HCT116 (cell line): ENCODE measurements at regions not wholly inside any gene's neighbourhood (a gene's known extent, or its start where the extent isn't known, plus 50 kb on each side); places are given as distances from the start of the nearest gene placed in this dataset.

Experiments
- ATAC-seq: fragments of 200-7000 bp; cut with Tn5 transposase; 2 replicates; pipeline ENCODE4 v1.9.1; 2020; ENCODE audit warnings: mild to moderate bottlenecking, moderate library complexity
- BruUV-seq: library from RNA; stranded (reverse); fragments of 400-500 nt; replicated peaks from 2 replicates; lab custom pipeline; 2021; lab: Mats Ljungman, UMichigan
- CTCF ChIA-PET: fragments of 300-600 bp; sonication (Branson Sonifier 250); formaldehyde crosslinking; loops from one replicate; lab custom pipeline; 2021; ENCODE audit warnings: antibody characterized with exemption; lab: Charles Lee
- POLR2A ChIA-PET: fragments of 300-600, 350-600 bp; sonication (Branson Sonifier 250); formaldehyde crosslinking; loops from one replicate; lab custom pipeline; 2021; ENCODE audit warnings: antibody characterized with exemption; lab: Charles Lee
- RAD21 ChIA-PET, 2 experiments: fragments of 300-600 bp; sonication (Branson Sonifier 250); formaldehyde crosslinking; loops; one replicate each; lab custom pipeline; 2023; ENCODE audit warnings: low total read pairs in 2 of 2; ENCODE audit not compliant: uncharacterized antibody in 2 of 2, unreplicated experiment in 2 of 2, low non-redundant PET in 1 of 2; lab: Charles Lee
- DNase-seq: peaks from one replicate; pipeline ENCODE4 v3.0.0-alpha.2; 2010; ENCODE audit warnings: low read depth, low spot score
- H2AFZ ChIP-seq: fragments of 200-600 bp; shearing (Covaris generic), sonication (generic); 2 replicates; pipeline ENCODE4 v1.6.1; 2017; ENCODE audit warnings: low read depth, mixed run types, mixed read lengths, antibody characterized with exemption, low read length; ENCODE audit not compliant: poor library complexity, severe bottlenecking
- H3K27ac ChIP-seq: 2 replicates; pipeline ENCODE4 v1.5.1; 2012; ENCODE audit warnings: low read depth, low read length
- H3K27me3 ChIP-seq: fragments of 200-600 bp; sonication (generic); 2 replicates; pipeline ENCODE4 v1.6.1; 2016; ENCODE audit warnings: mixed run types, low read length, mixed read lengths; ENCODE audit not compliant: insufficient read depth
- H3K36me3 ChIP-seq, 2 experiments: fragments of 200-500 bp in 1 of 2; fragments of 200-600 bp in 1 of 2; sonication (Bioruptor generic) in 1 of 2; sonication (generic) in 1 of 2; 2 replicates each; pipeline versions ENCODE4 v1.5.1 to v1.6.1; 2014 to 2016; ENCODE audit warnings: low read length in 2 of 2, inconsistent platforms in 1 of 2, mixed read lengths in 1 of 2, mixed run types in 1 of 2; ENCODE audit not compliant: insufficient read depth in 2 of 2, control insufficient read depth in 1 of 2
- H3K4me1 ChIP-seq, 2 experiments: fragments of 200-600 bp in 1 of 2; sonication (generic) in 1 of 2; 2 replicates each; pipeline versions ENCODE4 v1.5.1 to v1.6.1; 2012 to 2017; ENCODE audit warnings: low read length in 2 of 2, inconsistent platforms in 1 of 2, mild to moderate bottlenecking in 1 of 2, mixed read lengths in 1 of 2, mixed run types in 1 of 2, moderate library complexity in 1 of 2; ENCODE audit not compliant: insufficient read depth in 2 of 2, control insufficient read depth in 1 of 2
- H3K4me2 ChIP-seq: fragments of 200-600 bp; sonication (generic); 2 replicates; pipeline ENCODE4 v1.6.1; 2017; ENCODE audit warnings: mixed run types, low read length, mixed read lengths
- H3K4me3 ChIP-seq, 2 experiments: fragments of 200-600 bp in 1 of 2; sonication (generic) in 1 of 2; replicated peaks in 1 of 2; 2 replicates each; pipeline ENCODE4 v1.5.1; 2011 to 2016; ENCODE audit warnings: low read length in 2 of 2, control low read depth in 1 of 2, low read depth in 1 of 2, mild to moderate bottlenecking in 1 of 2, mixed read lengths in 1 of 2, mixed run types in 1 of 2
- H3K79me2 ChIP-seq: fragments of 200-600 bp; sonication (generic); 2 replicates; pipeline ENCODE4 v1.6.1; 2017; ENCODE audit warnings: mild to moderate bottlenecking, mixed run types, low read length, moderate library complexity, mixed read lengths; ENCODE audit not compliant: insufficient read depth
- H3K9ac ChIP-seq: fragments of 200-600 bp; sonication (generic); 2 replicates; pipeline ENCODE4 v1.6.1; 2016; ENCODE audit warnings: low read length, mixed read lengths
- H3K9me2 ChIP-seq: fragments of 200-600 bp; sonication (generic), shearing (Covaris generic); 2 replicates; pipeline ENCODE4 v1.6.1; 2017; ENCODE audit warnings: mixed run types, mild to moderate bottlenecking, moderate library complexity; ENCODE audit not compliant: insufficient read depth
- H3K9me3 ChIP-seq, 2 experiments: fragments of 200-500 bp in 1 of 2; fragments of 200-600 bp in 1 of 2; sonication (Bioruptor generic) in 1 of 2; sonication (generic) in 1 of 2; 2 replicates each; pipeline ENCODE4 v1.6.1; 2014 to 2017; ENCODE audit warnings: low read length in 2 of 2, mixed read lengths in 2 of 2, inconsistent platforms in 1 of 2, low read depth in 1 of 2, mild to moderate bottlenecking in 1 of 2, mixed run types in 1 of 2, moderate library complexity in 1 of 2; ENCODE audit not compliant: control insufficient read depth in 1 of 2, insufficient read depth in 1 of 2
- H4K20me1 ChIP-seq: fragments of 200-600 bp; sonication (generic), shearing (Covaris generic); 2 replicates; pipeline ENCODE4 v1.6.1; 2017; ENCODE audit warnings: mixed run types, mild to moderate bottlenecking, moderate library complexity; ENCODE audit not compliant: insufficient read depth
- CEBPB ChIP-seq: IDR thresholded peaks from 2 replicates; pipeline ENCODE4 v1.6.1; 2012; ENCODE audit warnings: low read depth
- EZH2 ChIP-seq: fragments of 200-600 bp; sonication (generic); IDR thresholded peaks from 2 replicates; pipeline ENCODE4 v1.6.1; 2017; ENCODE audit warnings: antibody characterized with exemption, mixed run types
- EZH2phosphoT487 ChIP-seq: fragments of 200-600 bp; IDR thresholded peaks from 2 replicates; pipeline ENCODE4 v1.6.1; 2018; ENCODE audit warnings: antibody characterized with exemption, borderline replicate concordance
- FOSL1 ChIP-seq: IDR thresholded peaks from 2 replicates; pipeline ENCODE4 v1.6.1; 2012; ENCODE audit warnings: low read depth
- POLR2A ChIP-seq: IDR thresholded peaks from 2 replicates; pipeline ENCODE4 v1.7.0; 2011; ENCODE audit warnings: borderline replicate concordance; ENCODE audit not compliant: insufficient read depth, insufficient read length; ENCODE audit errors: extremely low read depth
- POLR2AphosphoS5 ChIP-seq: IDR thresholded peaks from 2 replicates; pipeline ENCODE4 v1.6.1; 2011; ENCODE audit warnings: mild to moderate bottlenecking, low read depth, low read length, moderate library complexity
- SRF ChIP-seq: IDR thresholded peaks from 2 replicates; pipeline ENCODE4 v1.6.1; 2012; ENCODE audit warnings: low read depth
- intact Hi-C: fragments of 100-400 bp; cut with micrococcal nuclease; formaldehyde crosslinking; loops from 2 replicates; pipeline ENCODE4 v1.10.0; 2022
- TF ChIP-seq, protein P1 (sequence below): IDR thresholded peaks from 2 replicates; pipeline ENCODE4 v1.6.1; 2011; ENCODE audit warnings: mild to moderate bottlenecking, low read length, moderate library complexity; ENCODE audit not compliant: insufficient replicate concordance; ENCODE audit errors: extremely low read depth
- TF ChIP-seq, protein P2 (sequence below): IDR thresholded peaks from 2 replicates; pipeline ENCODE4 v1.6.1; 2012
- TF ChIP-seq, protein P3 (sequence below), 3 experiments: fragments of 200-600 bp in 1 of 3; sonication (generic) in 1 of 3; IDR thresholded peaks in 2 of 3; conservative IDR thresholded peaks in 1 of 3; 2 replicates each; pipeline ENCODE4 v1.5.1; 2012 to 2017; ENCODE audit warnings: low read depth in 2 of 3, low read length in 2 of 3, antibody characterized with exemption in 1 of 3, borderline replicate concordance in 1 of 3, control low read depth in 1 of 3, mild to moderate bottlenecking in 1 of 3, mixed read lengths in 1 of 3, mixed run types in 1 of 3, moderate library complexity in 1 of 3; ENCODE audit not compliant: insufficient read depth in 1 of 3

DNA sequence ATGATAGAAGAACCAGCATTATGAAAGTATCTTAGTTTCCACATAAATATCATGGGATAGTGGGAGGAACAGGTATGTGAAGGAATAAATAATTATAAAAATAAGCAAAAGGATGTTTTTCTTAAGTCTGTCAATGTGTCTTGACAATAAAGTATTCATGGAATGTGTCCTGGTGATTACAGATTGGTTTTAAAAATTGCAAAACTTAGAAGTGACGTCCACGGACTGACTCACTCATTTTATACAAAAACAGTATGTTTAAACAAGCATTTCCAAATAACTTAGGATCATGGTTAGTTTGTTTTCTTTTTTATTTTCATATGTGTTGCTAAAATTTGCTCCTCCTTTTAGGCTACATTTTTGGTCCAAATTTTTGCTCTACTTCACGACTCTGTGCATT, 687.0 kb upstream of the NECTIN3 start:
- H2AFZ ChIP-seq, result no peak overlapping the region
- intact Hi-C loops, result no loop called here
- no peaks in the 10 kb centered on the region for H3K9me2 ChIP-seq
- TF ChIP-seq EZH2, result no peak
- TF ChIP-seq, protein P1, sequence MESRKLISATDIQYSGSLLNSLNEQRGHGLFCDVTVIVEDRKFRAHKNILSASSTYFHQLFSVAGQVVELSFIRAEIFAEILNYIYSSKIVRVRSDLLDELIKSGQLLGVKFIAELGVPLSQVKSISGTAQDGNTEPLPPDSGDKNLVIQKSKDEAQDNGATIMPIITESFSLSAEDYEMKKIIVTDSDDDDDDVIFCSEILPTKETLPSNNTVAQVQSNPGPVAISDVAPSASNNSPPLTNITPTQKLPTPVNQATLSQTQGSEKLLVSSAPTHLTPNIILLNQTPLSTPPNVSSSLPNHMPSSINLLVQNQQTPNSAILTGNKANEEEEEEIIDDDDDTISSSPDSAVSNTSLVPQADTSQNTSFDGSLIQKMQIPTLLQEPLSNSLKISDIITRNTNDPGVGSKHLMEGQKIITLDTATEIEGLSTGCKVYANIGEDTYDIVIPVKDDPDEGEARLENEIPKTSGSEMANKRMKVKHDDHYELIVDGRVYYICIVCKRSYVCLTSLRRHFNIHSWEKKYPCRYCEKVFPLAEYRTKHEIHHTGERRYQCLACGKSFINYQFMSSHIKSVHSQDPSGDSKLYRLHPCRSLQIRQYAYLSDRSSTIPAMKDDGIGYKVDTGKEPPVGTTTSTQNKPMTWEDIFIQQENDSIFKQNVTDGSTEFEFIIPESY, result no peak
- no peak for TF ChIP-seq POLR2A
- TF ChIP-seq, protein P2, sequence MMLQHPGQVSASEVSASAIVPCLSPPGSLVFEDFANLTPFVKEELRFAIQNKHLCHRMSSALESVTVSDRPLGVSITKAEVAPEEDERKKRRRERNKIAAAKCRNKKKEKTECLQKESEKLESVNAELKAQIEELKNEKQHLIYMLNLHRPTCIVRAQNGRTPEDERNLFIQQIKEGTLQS, result no peak
- TF ChIP-seq EZH2phosphoT487, result no peak
- no peak for TF ChIP-seq POLR2AphosphoS5
- TF ChIP-seq, protein P3, sequence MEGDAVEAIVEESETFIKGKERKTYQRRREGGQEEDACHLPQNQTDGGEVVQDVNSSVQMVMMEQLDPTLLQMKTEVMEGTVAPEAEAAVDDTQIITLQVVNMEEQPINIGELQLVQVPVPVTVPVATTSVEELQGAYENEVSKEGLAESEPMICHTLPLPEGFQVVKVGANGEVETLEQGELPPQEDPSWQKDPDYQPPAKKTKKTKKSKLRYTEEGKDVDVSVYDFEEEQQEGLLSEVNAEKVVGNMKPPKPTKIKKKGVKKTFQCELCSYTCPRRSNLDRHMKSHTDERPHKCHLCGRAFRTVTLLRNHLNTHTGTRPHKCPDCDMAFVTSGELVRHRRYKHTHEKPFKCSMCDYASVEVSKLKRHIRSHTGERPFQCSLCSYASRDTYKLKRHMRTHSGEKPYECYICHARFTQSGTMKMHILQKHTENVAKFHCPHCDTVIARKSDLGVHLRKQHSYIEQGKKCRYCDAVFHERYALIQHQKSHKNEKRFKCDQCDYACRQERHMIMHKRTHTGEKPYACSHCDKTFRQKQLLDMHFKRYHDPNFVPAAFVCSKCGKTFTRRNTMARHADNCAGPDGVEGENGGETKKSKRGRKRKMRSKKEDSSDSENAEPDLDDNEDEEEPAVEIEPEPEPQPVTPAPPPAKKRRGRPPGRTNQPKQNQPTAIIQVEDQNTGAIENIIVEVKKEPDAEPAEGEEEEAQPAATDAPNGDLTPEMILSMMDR (IDR thresholded peaks at IDR 0.05 in 2 of 3, conservative IDR thresholded peaks at IDR 0.05 in 1 of 3; ENCODE audit: borderline replicate concordance in 1 of 3, insufficient read depth in 1 of 3, low read depth in 2 of 3, low read length in 2 of 3), result no peak
- no peak for TF ChIP-seq SRF
- TF ChIP-seq CEBPB, result no peak
- TF ChIP-seq FOSL1, result no peak
- no peak overlapping the region for H3K4me3 ChIP-seq
- no peak overlapping the region for H3K4me2 ChIP-seq
- RAD21 ChIA-PET, result no interaction called here
- DNase-seq (no peak), ATAC-seq (no peak)
- no peak overlapping the region for H3K27ac ChIP-seq
- no peaks in the 10 kb centered on the region for H3K79me2 ChIP-seq
- POLR2A ChIA-PET, result no interaction called here
- no peak overlapping the region for H3K9ac ChIP-seq
- H3K27me3 ChIP-seq, result no peaks in the 10 kb centered on the region
- H3K36me3 ChIP-seq, result no peaks in the 10 kb centered on the region
- H3K4me1 ChIP-seq, result no peaks in the 10 kb centered on the region
- no peaks in the 10 kb centered on the region for H4K20me1 ChIP-seq
- no TSS peak for BruUV-seq
- CTCF ChIA-PET, result no interaction called here
- no peaks in the 10 kb centered on the region for H3K9me3 ChIP-seq
